DOHH2 (cell line): ENCODE measurements at regions not wholly inside any gene's neighbourhood (a gene's known extent, or its start where the extent isn't known, plus 50 kb on each side); places are given as distances from the start of the nearest gene placed in this dataset.

Experiments
- H3F3A ChIP-seq: fragments of 200-600 bp; sonication (generic), shearing (Covaris generic); 2 replicates; pipeline ENCODE4 v1.6.0; 2016; ENCODE audit warnings: antibody characterized with exemption, mild to moderate bottlenecking; ENCODE audit not compliant: control insufficient read depth, insufficient read depth
- H3K27ac ChIP-seq: fragments of 200-600 bp; sonication (generic); 2 replicates; pipeline ENCODE4 v1.5.1; 2014; ENCODE audit warnings: low read depth, mild to moderate bottlenecking, low read length, moderate library complexity
- H3K27me3 ChIP-seq: fragments of 200-600 bp; sonication (generic); 2 replicates; pipeline ENCODE4 v1.6.1; 2014; ENCODE audit warnings: mild to moderate bottlenecking, low read length, mixed read lengths; ENCODE audit not compliant: control insufficient read depth
- H3K36me3 ChIP-seq: fragments of 200-600 bp; sonication (generic); 2 replicates; pipeline ENCODE4 v1.6.1; 2014; ENCODE audit warnings: mild to moderate bottlenecking, low read length, moderate library complexity, mixed read lengths; ENCODE audit not compliant: control insufficient read depth
- H3K4me1 ChIP-seq: fragments of 200-600 bp; sonication (generic); 2 replicates; pipeline ENCODE4 v1.6.1; 2014; ENCODE audit warnings: mild to moderate bottlenecking, low read length, mixed read lengths; ENCODE audit not compliant: control insufficient read depth
- H3K4me2 ChIP-seq: fragments of 200-600 bp; sonication (generic); 2 replicates; pipeline ENCODE4 v1.6.0; 2014; ENCODE audit warnings: mild to moderate bottlenecking, low read length, moderate library complexity
- H3K4me3 ChIP-seq: fragments of 200-600 bp; sonication (generic); 2 replicates; pipeline ENCODE4 v1.5.1; 2014; ENCODE audit warnings: mild to moderate bottlenecking, low read length, mixed read lengths
- H3K79me2 ChIP-seq: fragments of 200-600 bp; sonication (generic); 2 replicates; pipeline ENCODE4 v1.6.1; 2014; ENCODE audit warnings: mild to moderate bottlenecking, low read length, mixed read lengths; ENCODE audit not compliant: control insufficient read depth
- H3K9me2 ChIP-seq: fragments of 200-600 bp; sonication (generic); replicated peaks from 2 replicates; pipeline ENCODE4 v1.6.1; 2014; ENCODE audit warnings: mild to moderate bottlenecking, low read length, mixed read lengths; ENCODE audit not compliant: control insufficient read depth
- H3K9me3 ChIP-seq: fragments of 200-600 bp; sonication (generic); 2 replicates; pipeline ENCODE4 v1.6.1; 2014; ENCODE audit warnings: antibody characterized with exemption, low read length, mixed read lengths; ENCODE audit not compliant: control insufficient read depth, insufficient read depth
- H4K20me1 ChIP-seq: fragments of 200-600 bp; sonication (generic); 2 replicates; pipeline ENCODE4 v1.6.0; 2014; ENCODE audit warnings: low read depth, mild to moderate bottlenecking, antibody characterized with exemption, low read length, moderate library complexity; ENCODE audit not compliant: control insufficient read depth, insufficient read depth
- EZH2phosphoT487 ChIP-seq: fragments of 200-600 bp; sonication (generic); IDR thresholded peaks from 2 replicates; pipeline ENCODE4 v1.6.1; 2017; ENCODE audit warnings: borderline replicate concordance, mild to moderate bottlenecking, antibody characterized with exemption, low read length, moderate library complexity, mixed read lengths
- TF ChIP-seq, protein P1 (sequence below): fragments of 200-600 bp; sonication (generic); IDR thresholded peaks from one replicate; pipeline ENCODE4 v1.5.1; 2014; ENCODE audit warnings: antibody characterized with exemption, mild to moderate bottlenecking, low read depth, low read length; ENCODE audit not compliant: poor library complexity, severe bottlenecking

DNA sequence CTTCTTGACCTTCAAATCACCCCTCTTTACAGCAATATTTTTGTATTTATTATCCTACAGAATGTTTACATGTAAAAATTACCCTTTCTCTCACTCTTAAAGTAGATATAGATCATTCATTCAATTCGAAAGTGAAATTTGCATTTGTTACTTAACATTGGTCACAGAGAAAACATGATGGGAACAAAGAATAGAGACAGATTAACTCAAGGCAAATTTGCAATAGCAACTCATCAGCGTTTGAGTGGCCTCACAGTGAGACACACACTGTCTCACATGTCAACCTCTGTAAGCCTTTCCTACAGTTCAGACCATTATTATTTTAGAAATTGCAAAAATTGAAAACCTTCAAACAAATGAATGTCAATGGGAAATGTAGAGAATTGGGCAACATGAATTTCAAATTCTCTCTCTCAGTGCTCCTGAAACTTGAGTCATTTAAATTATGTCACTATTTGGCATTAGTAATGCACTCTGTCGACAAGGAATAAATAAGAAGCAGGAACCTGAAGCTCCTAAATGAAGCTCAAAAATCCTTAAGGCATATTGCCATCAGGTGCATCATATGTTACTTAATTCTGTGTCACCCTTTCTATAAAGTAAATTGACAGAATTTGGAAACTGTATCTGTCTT lies 148.3 kb upstream of the ANXA10 start:
- Histone ChIP-seq H3F3A (no peaks in the 10 kb centered on the region), H3K36me3 (no peaks in the 10 kb centered on the region), H3K27ac (no peak overlapping the region), H3K4me2 (no peak overlapping the region), H3K79me2 (no peaks in the 10 kb centered on the region), H3K27me3 (no peaks in the 10 kb centered on the region), H3K9me2 (no peaks in the 10 kb centered on the region), H3K9me3 (no peaks in the 10 kb centered on the region), H3K4me3 (no peak overlapping the region), H4K20me1 (no peaks in the 10 kb centered on the region), H3K4me1 (no peaks in the 10 kb centered on the region)
- TF ChIP-seq, protein P1, sequence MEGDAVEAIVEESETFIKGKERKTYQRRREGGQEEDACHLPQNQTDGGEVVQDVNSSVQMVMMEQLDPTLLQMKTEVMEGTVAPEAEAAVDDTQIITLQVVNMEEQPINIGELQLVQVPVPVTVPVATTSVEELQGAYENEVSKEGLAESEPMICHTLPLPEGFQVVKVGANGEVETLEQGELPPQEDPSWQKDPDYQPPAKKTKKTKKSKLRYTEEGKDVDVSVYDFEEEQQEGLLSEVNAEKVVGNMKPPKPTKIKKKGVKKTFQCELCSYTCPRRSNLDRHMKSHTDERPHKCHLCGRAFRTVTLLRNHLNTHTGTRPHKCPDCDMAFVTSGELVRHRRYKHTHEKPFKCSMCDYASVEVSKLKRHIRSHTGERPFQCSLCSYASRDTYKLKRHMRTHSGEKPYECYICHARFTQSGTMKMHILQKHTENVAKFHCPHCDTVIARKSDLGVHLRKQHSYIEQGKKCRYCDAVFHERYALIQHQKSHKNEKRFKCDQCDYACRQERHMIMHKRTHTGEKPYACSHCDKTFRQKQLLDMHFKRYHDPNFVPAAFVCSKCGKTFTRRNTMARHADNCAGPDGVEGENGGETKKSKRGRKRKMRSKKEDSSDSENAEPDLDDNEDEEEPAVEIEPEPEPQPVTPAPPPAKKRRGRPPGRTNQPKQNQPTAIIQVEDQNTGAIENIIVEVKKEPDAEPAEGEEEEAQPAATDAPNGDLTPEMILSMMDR = no peak
- no peak for TF ChIP-seq EZH2phosphoT487

DNA sequence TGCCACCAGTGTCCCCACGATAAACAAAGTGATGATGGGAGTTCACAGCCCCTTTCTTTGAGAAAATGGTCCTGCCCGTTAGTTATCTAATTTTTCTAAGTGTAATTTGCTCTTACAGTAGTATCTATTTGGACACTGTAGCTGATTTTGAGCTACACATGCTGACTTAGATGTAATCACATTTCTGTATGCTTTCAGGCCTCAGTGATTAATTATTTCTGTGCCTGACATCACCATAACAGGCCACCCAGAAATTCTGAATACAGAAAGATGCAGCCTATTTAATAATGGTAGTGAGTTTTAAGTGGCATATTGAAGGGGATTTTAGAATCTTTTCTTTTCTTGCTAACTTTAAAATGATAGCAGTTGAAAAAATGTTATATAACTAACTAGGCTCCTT lies 147.6 kb upstream of the ANXA10 start:
- TF ChIP-seq, protein P1 = no peak
- no peak for TF ChIP-seq EZH2phosphoT487
- no peaks in the 10 kb centered on the region for H3K36me3 ChIP-seq
- H3K4me1 ChIP-seq = no peaks in the 10 kb centered on the region
- H3K79me2 ChIP-seq = no peaks in the 10 kb centered on the region
- no peaks in the 10 kb centered on the region for H3K27me3 ChIP-seq
- H3K4me2 ChIP-seq = no peak overlapping the region
- no peaks in the 10 kb centered on the region for H3K9me3 ChIP-seq
- no peak overlapping the region for H3K27ac ChIP-seq
- H3F3A ChIP-seq = no peaks in the 10 kb centered on the region
- no peak overlapping the region for H3K4me3 ChIP-seq
- no peaks in the 10 kb centered on the region for H4K20me1 ChIP-seq
- H3K9me2 ChIP-seq = no peaks in the 10 kb centered on the region

DNA sequence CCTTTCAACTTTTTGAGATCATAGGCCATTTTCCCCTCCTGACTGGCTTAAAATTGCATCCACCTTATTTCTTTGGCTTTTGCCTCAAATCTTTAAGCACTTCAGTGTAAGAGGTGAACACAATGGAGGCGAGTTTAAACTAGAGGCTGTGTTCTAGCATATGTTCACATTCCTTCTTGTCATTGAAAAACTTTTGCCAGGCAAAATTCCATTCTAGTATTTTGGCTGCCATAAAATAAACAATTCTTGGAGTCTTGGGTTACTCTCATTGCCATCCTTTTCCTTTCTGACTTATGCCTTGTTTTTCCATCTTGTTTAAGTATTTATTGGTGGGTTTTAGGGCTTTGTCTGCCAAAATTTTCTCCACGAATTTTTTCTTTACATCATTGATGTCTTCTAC lies 137.3 kb upstream of the ANXA10 start:
- Histone ChIP-seq H3F3A (no peaks in the 10 kb centered on the region), H3K4me3 (no peak overlapping the region), H3K36me3 (no peaks in the 10 kb centered on the region), H3K4me1 (no peaks in the 10 kb centered on the region), H3K27me3 (no peaks in the 10 kb centered on the region), H3K4me2 (no peak overlapping the region), H3K9me3 (no peaks in the 10 kb centered on the region), H4K20me1 (no peaks in the 10 kb centered on the region), H3K79me2 (no peaks in the 10 kb centered on the region), H3K27ac (no peak overlapping the region), H3K9me2 (no peaks in the 10 kb centered on the region)
- TF ChIP-seq, protein P1 = no peak
- no peak for TF ChIP-seq EZH2phosphoT487
